Smooth muscle cell (in vitro differentiated cells): ENCODE measurements at regions not wholly inside any gene's neighbourhood (a gene's known extent, or its start where the extent isn't known, plus 50 kb on each side); places are given as distances from the start of the nearest gene placed in this dataset.

Source experiments
- DNase-seq: peaks from one replicate; lab custom pipeline; 2025; ENCODE audit not compliant: unreplicated experiment; lab: John Stamatoyannopoulos, UW
- H2AFZ ChIP-seq: fragments of 200-600 bp; sonication (generic); 2 replicates; pipeline ENCODE4 v1.6.0; 2016; ENCODE audit warnings: antibody characterized with exemption, low read depth, mild to moderate bottlenecking
- H3F3A ChIP-seq: fragments of 200-600 bp; sonication (generic); 2 replicates; pipeline ENCODE4 v1.6.0; 2017; ENCODE audit warnings: antibody characterized with exemption, low read depth
- H3K27ac ChIP-seq: fragments of 200-600 bp; sonication (generic); 2 replicates; pipeline ENCODE4 v1.5.1; 2016; ENCODE audit warnings: low read depth, mild to moderate bottlenecking
- H3K27me3 ChIP-seq: fragments of 200-600 bp; sonication (generic); 2 replicates; pipeline ENCODE4 v1.6.1; 2016; ENCODE audit warnings: low read depth, mild to moderate bottlenecking
- H3K36me3 ChIP-seq: fragments of 200-600 bp; sonication (generic); 2 replicates; pipeline ENCODE4 v1.5.1; 2016; ENCODE audit warnings: low read depth
- H3K4me1 ChIP-seq: fragments of 200-600 bp; sonication (generic); 2 replicates; pipeline ENCODE4 v1.5.1; 2016; ENCODE audit warnings: low read depth
- H3K4me2 ChIP-seq: fragments of 200-600 bp; sonication (generic); 2 replicates; pipeline ENCODE4 v1.6.0; 2016; ENCODE audit warnings: mild to moderate bottlenecking
- H3K4me3 ChIP-seq: fragments of 200-600 bp; sonication (generic); 2 replicates; pipeline ENCODE4 v1.5.1; 2016; ENCODE audit warnings: mild to moderate bottlenecking
- H3K79me2 ChIP-seq: fragments of 200-600 bp; sonication (generic); 2 replicates; pipeline ENCODE4 v1.6.0; 2016; ENCODE audit warnings: low read depth, mild to moderate bottlenecking
- H3K9ac ChIP-seq: fragments of 200-600 bp; sonication (generic); 2 replicates; pipeline ENCODE4 v1.6.0; 2016; ENCODE audit warnings: low read depth
- H3K9me3 ChIP-seq: fragments of 200-600 bp; sonication (generic); replicated peaks from 2 replicates; pipeline ENCODE4 v1.5.1; 2016; ENCODE audit warnings: low read depth
- H4K20me1 ChIP-seq: fragments of 200-600 bp; sonication (generic); 2 replicates; pipeline ENCODE4 v1.6.0; 2016; ENCODE audit warnings: low read depth
- CTCF ChIP-seq: fragments of 200-600 bp; sonication (generic); IDR thresholded peaks from 2 replicates; pipeline ENCODE4 v1.5.1; 2017; ENCODE audit warnings: borderline replicate concordance, mild to moderate bottlenecking, antibody characterized with exemption; ENCODE audit not compliant: insufficient read depth, poor library complexity, severe bottlenecking
- WGBS: methylation state at CpG from one replicate; pipeline ENCODE4 v1.1.7; 2016; ENCODE audit warnings: low lambda C conversion rate; 5-methylcytosine and 5-hydroxymethylcytosine counted together

DNA sequence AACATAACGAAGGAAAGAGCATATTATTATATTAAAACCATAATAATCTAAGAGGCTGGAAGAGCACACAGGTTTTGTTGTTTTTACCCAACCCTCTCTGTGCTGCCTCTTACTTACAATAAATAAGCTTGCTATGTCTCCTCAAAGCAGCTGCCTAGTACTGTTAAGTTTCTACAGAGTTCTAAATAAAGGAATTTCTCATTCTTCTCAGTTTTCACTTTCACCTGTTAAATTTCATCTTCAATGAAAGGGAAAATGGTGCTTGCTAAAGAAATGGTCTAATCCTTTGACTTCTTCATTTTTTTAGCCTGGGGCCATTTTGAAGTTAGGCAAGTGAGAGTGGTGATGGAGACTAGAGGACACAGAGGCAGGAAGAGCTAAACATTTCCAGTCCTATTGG lies 396.1 kb downstream of the MAN2A1 start:
- Histone ChIP-seq H3K27me3 (no peaks in the 10 kb centered on the region), H3K9ac (no peak overlapping the region), H3F3A (no peaks in the 10 kb centered on the region), H3K4me2 (no peak overlapping the region), H3K36me3 (no peaks in the 10 kb centered on the region), H3K4me1 (peaks cover 3% of the 10 kb centered on the region), H3K9me3 (no peaks in the 10 kb centered on the region), H3K27ac (no peak overlapping the region), H3K4me3 (no peak overlapping the region), H2AFZ (no peak overlapping the region), H3K79me2 (no peaks in the 10 kb centered on the region), H4K20me1 (no peaks in the 10 kb centered on the region)
- DNase-seq = no peak
- TF ChIP-seq CTCF = no peak
- 96% methylated on average over 1 of the region's 1 CpG for WGBS

GRCh38 chr5:110086658-110087388 lies 397.1 kb downstream of the MAN2A1 start:
- peaks cover 3% of the 10 kb centered on the region for H3K4me1 ChIP-seq
- no peaks in the 10 kb centered on the region for H3K36me3 ChIP-seq
- no peak for TF ChIP-seq CTCF
- H3K27ac ChIP-seq = peak overlapping the region; percentile 78
- WGBS = 23% methylated on average over 6 of the region's 6 CpGs
- no peak overlapping the region for H3K4me3 ChIP-seq
- H3K4me2 ChIP-seq = peak overlapping the region; percentile 47
- peak overlapping the region; percentile 21 for H3K9ac ChIP-seq
- no peaks in the 10 kb centered on the region for H3K9me3 ChIP-seq
- no peak for DNase-seq
- no peaks in the 10 kb centered on the region for H3K79me2 ChIP-seq
- H3K27me3 ChIP-seq = no peaks in the 10 kb centered on the region
- H2AFZ ChIP-seq = no peak overlapping the region
- H4K20me1 ChIP-seq = no peaks in the 10 kb centered on the region
- no peaks in the 10 kb centered on the region for H3F3A ChIP-seq

GRCh38 chr5:110087829-110088228 lies 398.1 kb downstream of the MAN2A1 start:
- H3K27me3 ChIP-seq = no peaks in the 10 kb centered on the region
- no peak overlapping the region for H3K9ac ChIP-seq
- no peak for TF ChIP-seq CTCF
- H2AFZ ChIP-seq = no peak overlapping the region
- no peaks in the 10 kb centered on the region for H3K36me3 ChIP-seq
- H3K79me2 ChIP-seq = no peaks in the 10 kb centered on the region
- no peak for DNase-seq
- H3K9me3 ChIP-seq = no peaks in the 10 kb centered on the region
- no peaks in the 10 kb centered on the region for H3F3A ChIP-seq
- H4K20me1 ChIP-seq = no peaks in the 10 kb centered on the region
- peaks cover 3% of the 10 kb centered on the region for H3K4me1 ChIP-seq
- 69% methylated on average over 7 of the region's 7 CpGs for WGBS
- H3K4me3 ChIP-seq = no peak overlapping the region
- peak overlapping the region; percentile 2 for H3K4me2 ChIP-seq
- peak overlapping the region; percentile 78 for H3K27ac ChIP-seq
